ENCODE measurements at regions not wholly inside any gene's neighbourhood (a gene's known extent, or its start where the extent isn't known, plus 50 kb on each side); places are given as distances from the start of the nearest gene placed in this dataset.

DNA sequence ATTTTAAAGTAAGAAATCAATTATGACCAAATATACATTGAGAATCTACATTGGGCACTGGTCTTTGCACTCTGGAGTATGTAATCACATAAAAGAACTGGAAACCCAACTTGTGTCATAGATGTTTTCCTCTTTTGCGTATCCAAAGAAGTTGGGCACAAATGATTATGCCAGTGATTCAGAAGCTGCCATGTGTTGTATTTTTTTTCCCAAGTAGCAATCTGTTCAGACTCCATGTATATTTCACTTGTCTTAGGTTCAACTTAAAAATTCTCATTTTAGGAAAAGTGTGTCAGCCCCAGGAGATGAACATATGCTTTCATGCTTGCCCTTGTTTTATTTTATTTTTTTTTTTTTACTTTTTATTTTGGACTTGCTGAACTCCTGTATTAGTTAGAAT, 441.5 kb downstream of the PDZRN4 start (continued):
- TF ChIP-seq, protein P1, sequence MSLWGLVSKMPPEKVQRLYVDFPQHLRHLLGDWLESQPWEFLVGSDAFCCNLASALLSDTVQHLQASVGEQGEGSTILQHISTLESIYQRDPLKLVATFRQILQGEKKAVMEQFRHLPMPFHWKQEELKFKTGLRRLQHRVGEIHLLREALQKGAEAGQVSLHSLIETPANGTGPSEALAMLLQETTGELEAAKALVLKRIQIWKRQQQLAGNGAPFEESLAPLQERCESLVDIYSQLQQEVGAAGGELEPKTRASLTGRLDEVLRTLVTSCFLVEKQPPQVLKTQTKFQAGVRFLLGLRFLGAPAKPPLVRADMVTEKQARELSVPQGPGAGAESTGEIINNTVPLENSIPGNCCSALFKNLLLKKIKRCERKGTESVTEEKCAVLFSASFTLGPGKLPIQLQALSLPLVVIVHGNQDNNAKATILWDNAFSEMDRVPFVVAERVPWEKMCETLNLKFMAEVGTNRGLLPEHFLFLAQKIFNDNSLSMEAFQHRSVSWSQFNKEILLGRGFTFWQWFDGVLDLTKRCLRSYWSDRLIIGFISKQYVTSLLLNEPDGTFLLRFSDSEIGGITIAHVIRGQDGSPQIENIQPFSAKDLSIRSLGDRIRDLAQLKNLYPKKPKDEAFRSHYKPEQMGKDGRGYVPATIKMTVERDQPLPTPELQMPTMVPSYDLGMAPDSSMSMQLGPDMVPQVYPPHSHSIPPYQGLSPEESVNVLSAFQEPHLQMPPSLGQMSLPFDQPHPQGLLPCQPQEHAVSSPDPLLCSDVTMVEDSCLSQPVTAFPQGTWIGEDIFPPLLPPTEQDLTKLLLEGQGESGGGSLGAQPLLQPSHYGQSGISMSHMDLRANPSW (CRISPR knock-in tag; IDR thresholded peaks at IDR 0.05) = no peak
- no peak for TF ChIP-seq ZNF407 (IDR thresholded peaks at IDR 0.05; ENCODE audit: low read depth)

Data from K562 (cell line).